ENCODE measurements at regions not wholly inside any gene's neighbourhood (a gene's known extent, or its start where the extent isn't known, plus 50 kb on each side); places are given as distances from the start of the nearest gene placed in this dataset.
A peak's percentile ranks its signal among the peaks of the same experiment; 100 is the strongest.

- Histone ChIP-seq H3K9me3 (no peaks in the 10 kb centered on the region), H3K27ac (peak overlapping the region; percentile 83 to 90 (median 88)), H3K27me3 (no peaks in the 10 kb centered on the region), H3K4me3 (peak overlapping the region; percentile 22 to 46 (median 43)), H3K36me3 (no peaks in the 10 kb centered on the region), H3K4me1 (peaks cover 34 to 57% of the 10 kb centered on the region in 2 donors)
- peak in 1 of 2 donors; percentile 38 for ATAC-seq
- TF ChIP-seq POLR2A (IDR thresholded peaks at IDR 0.05) (no peak), CTCF (IDR thresholded peaks at IDR 0.05 in 4 of 5, conservative IDR thresholded peaks at IDR 0.05 in 1 of 5) (no peak)
- intact Hi-C loops (cut with DNase I; ENCODE audit: low total_unique reads): loop anchor here (2.0 to 10.0 kb wide), 4 partner anchors 31 to 201 kb away; partner anchors contain the start of gene MAPRE2
- in situ Hi-C loops (cut with MboI; ENCODE audit: low sequenced_read_pairs in 4 of 4): no loop called here
- DNase-seq: no peak
Observed at GRCh38 chr18:34942276-34942675, 98.9 kb upstream of the MAPRE2 start.

- H3K36me3 ChIP-seq: no peaks in the 10 kb centered on the region
- H3K27ac ChIP-seq: peak overlapping the region; percentile 83 to 90 (median 88)
- peak; percentile 72 to 79 for ATAC-seq
- TF ChIP-seq CTCF (IDR thresholded peaks at IDR 0.05 in 4 of 5, conservative IDR thresholded peaks at IDR 0.05 in 1 of 5): peak in 4 of 5 experiments; percentile 13 to 47 (median 30)
- no peak for TF ChIP-seq POLR2A (IDR thresholded peaks at IDR 0.05)
- in situ Hi-C loops (cut with MboI; ENCODE audit: low sequenced_read_pairs in 4 of 4): no loop called here
- H3K4me1 ChIP-seq: peaks cover 35 to 58% of the 10 kb centered on the region in 2 donors
- intact Hi-C loops (cut with DNase I; ENCODE audit: low total_unique reads): loop anchor here (2.0 to 10.0 kb wide), 4 partner anchors 30 to 200 kb away; partner anchors contain the start of gene MAPRE2
- peak; percentile 32 to 65 for DNase-seq
- no peaks in the 10 kb centered on the region for H3K27me3 ChIP-seq
- no peaks in the 10 kb centered on the region for H3K9me3 ChIP-seq
- H3K4me3 ChIP-seq: peak overlapping the region; percentile 22 to 46 (median 43)
Observed at GRCh38 chr18:34942975-34943374, 98.2 kb upstream of the MAPRE2 start.

GRCh38 chr18:34943587-34943986 lies 97.6 kb upstream of the MAPRE2 start:
- no peaks in the 10 kb centered on the region for H3K36me3 ChIP-seq

GRCh38 chr18:34947711-34948125 lies 93.5 kb upstream of the MAPRE2 start:
- Histone ChIP-seq H3K4me1 (peaks cover 30 to 42% of the 10 kb centered on the region in 2 donors), H3K9me3 (no peaks in the 10 kb centered on the region), H3K4me3 (no peak overlapping the region), H3K36me3 (no peaks in the 10 kb centered on the region), H3K27ac (peak overlapping the region; percentile 76 to 83 (median 80)), H3K27me3 (no peaks in the 10 kb centered on the region)
- TF ChIP-seq CTCF (IDR thresholded peaks at IDR 0.05 in 4 of 5, conservative IDR thresholded peaks at IDR 0.05 in 1 of 5) (no peak), POLR2A (IDR thresholded peaks at IDR 0.05) (no peak)
- DNase-seq (peak; percentile 31 to 36), ATAC-seq (peak; percentile 75 to 86)
- in situ Hi-C loops (cut with MboI; ENCODE audit: low sequenced_read_pairs in 4 of 4): no loop called here
- intact Hi-C loops (cut with DNase I; ENCODE audit: low total_unique reads): loop anchor here (10.0 kb wide), 2 partner anchors 57 to 97 kb away; partner anchors contain the start of gene MAPRE2

More at GRCh38 chr18:34943587-34943986, 97.6 kb upstream of the MAPRE2 start:
- Histone ChIP-seq H3K9me3 (no peaks in the 10 kb centered on the region), H3K4me1 (peaks cover 35 to 59% of the 10 kb centered on the region in 2 donors), H3K4me3 (peak overlapping the region; percentile 22 to 46 (median 43)), H3K27me3 (no peaks in the 10 kb centered on the region), H3K27ac (peak overlapping the region; percentile 83 to 90 (median 88))
- intact Hi-C loops (cut with DNase I; ENCODE audit: low total_unique reads) (loop anchor here (2.0 to 10.0 kb wide), 4 partner anchors 29 to 199 kb away; partner anchors contain the start of gene MAPRE2), in situ Hi-C loops (cut with MboI; ENCODE audit: low sequenced_read_pairs in 4 of 4) (no loop called here)
- no peak for TF ChIP-seq POLR2A (IDR thresholded peaks at IDR 0.05)
- TF ChIP-seq CTCF (IDR thresholded peaks at IDR 0.05 in 4 of 5, conservative IDR thresholded peaks at IDR 0.05 in 1 of 5): no peak
- DNase-seq (no peak), ATAC-seq (peak; percentile 81 to 85)
